Spleen (tissue), 11 donors: ENCODE measurements at regions not wholly inside any gene's neighbourhood (a gene's known extent, or its start where the extent isn't known, plus 50 kb on each side); places are given as distances from the start of the nearest gene placed in this dataset.

ENCODE experiments used
- DNase-seq: peaks from one replicate; pipeline ENCODE4 v3.0.0-alpha.2; 2020
- H3K27ac ChIP-seq, 8 donors: fragments of 200-600 bp; sonication (generic) in 7 of 8; 1 replicate in 4 of 8; 2 replicates in 4 of 8; pipeline versions ENCODE4 v1.5.0 to v1.8.0; 2016 to 2021; ENCODE audit warnings: inconsistent platforms in 4 of 8, mild to moderate bottlenecking in 4 of 8, moderate library complexity in 1 of 8
- H3K27me3 ChIP-seq, 7 donors: fragments of 200-600 bp; sonication (generic) in 6 of 7; replicated peaks in 1 of 7; 1 replicate in 4 of 7; 2 replicates in 3 of 7; pipeline versions ENCODE4 v1.5.0 to v1.8.0; 2016 to 2021; ENCODE audit warnings: inconsistent platforms in 3 of 7, mild to moderate bottlenecking in 1 of 7
- H3K36me3 ChIP-seq, 6 donors: fragments of 200-600 bp; sonication (generic) in 5 of 6; 1 replicate in 4 of 6; 2 replicates in 2 of 6; pipeline versions ENCODE4 v1.5.0 to v1.8.0; 2016 to 2021; ENCODE audit warnings: inconsistent platforms in 2 of 6
- H3K4me1 ChIP-seq, 6 donors: fragments of 200-600 bp; sonication (generic) in 5 of 6; 1 replicate in 3 of 6; 2 replicates in 3 of 6; pipeline versions ENCODE4 v1.5.0 to v1.8.0; 2016 to 2021; ENCODE audit warnings: inconsistent platforms in 3 of 6
- H3K4me3 ChIP-seq, 8 donors: fragments of 200-600 bp; sonication (generic) in 7 of 8; 1 replicate in 4 of 8; 2 replicates in 4 of 8; pipeline versions ENCODE4 v1.5.0 to v1.8.0; 2016 to 2021; ENCODE audit warnings: inconsistent platforms in 4 of 8, mild to moderate bottlenecking in 4 of 8, moderate library complexity in 2 of 8
- H3K9me3 ChIP-seq, 8 donors: fragments of 200-600 bp; sonication (generic) in 7 of 8; 1 replicate in 4 of 8; 2 replicates in 4 of 8; pipeline versions ENCODE4 v1.5.0 to v1.8.0; 2016 to 2021; ENCODE audit warnings: inconsistent platforms in 4 of 8
- CTCF ChIP-seq, 11 experiments: fragments of 200-600 bp in 7 of 11; fragments of 450-650 bp in 4 of 11; sonication (generic) in 4 of 11; IDR thresholded peaks in 8 of 11; conservative IDR thresholded peaks in 3 of 11; 1 replicate in 7 of 11; 2 replicates in 4 of 11; pipeline versions ENCODE4 v1.4.0 to v1.8.0; 2016 to 2021; ENCODE audit warnings: antibody characterized with exemption in 11 of 11, inconsistent platforms in 4 of 11, mild to moderate bottlenecking in 1 of 11
- POLR2A ChIP-seq, 3 donors: fragments of 450-650 bp; IDR thresholded peaks; one replicate each; pipeline ENCODE4 v1.5.1; 2017; ENCODE audit warnings: antibody characterized with exemption in 3 of 3, mild to moderate bottlenecking in 1 of 3
- POLR2AphosphoS5 ChIP-seq, 3 donors: sonication (generic); formaldehyde crosslinking; IDR thresholded peaks; one replicate each; pipeline ENCODE4 v1.5.1; 2017; ENCODE audit warnings: antibody characterized with exemption in 3 of 3
- WGBS, 5 donors: extraction: QIAGEN DNeasy Blood & Tissue Kit in 3 of 5; methylation state at CpG; one replicate each; pipeline versions ENCODE4 v1.1.5 to v1.1.7; 2013 to 2018; 5-methylcytosine and 5-hydroxymethylcytosine counted together
- intact Hi-C: fragments of 100-400 bp; cut with DNase I; formaldehyde crosslinking; loops from one replicate; pipeline ENCODE4 v1.15.0; 2023; ENCODE audit warnings: low total_unique reads
- donor health status: healthy with polysubstance abuse.
- donor health status: DM: no; HTN: no; CAD: no; lungs with moderate emphysema.
- donor health status: DM: no; HTN: no; CAD: no.
- donor health status: Bipolar disorder and iron deficiency.
- donor health status: healthy.
- donor health status: DM: no; HTN: no; CAD: no.
- donor health status: DM: yes; HTN: yes; CAD: no.

- Histone ChIP-seq H3K4me1 (no peaks in the 10 kb centered on the region), H3K4me3 (no peak overlapping the region), H3K9me3 (no peaks in the 10 kb centered on the region), H3K27me3 (no peaks in the 10 kb centered on the region), H3K27ac (no peak overlapping the region), H3K36me3 (no peaks in the 10 kb centered on the region)
- intact Hi-C loops, result no loop called here
- no peak for DNase-seq
- TF ChIP-seq POLR2A (IDR thresholded peaks at IDR 0.05), result no peak
- TF ChIP-seq POLR2AphosphoS5 (IDR thresholded peaks at IDR 0.05), result no peak
- TF ChIP-seq CTCF (IDR thresholded peaks at IDR 0.05 in 8 of 11, conservative IDR thresholded peaks at IDR 0.05 in 3 of 11), result no peak
These were observed 115.9 kb upstream of the EPHA3 start for GRCh38 chr3:88991496-88991895.

- no peak for DNase-seq
- no peak overlapping the region for H3K4me3 ChIP-seq
- H3K27ac ChIP-seq, result no peak overlapping the region
- 60 to 66% (median 63%) methylated on average over 3 of the region's 3 CpGs for WGBS, 5 donors
- H3K9me3 ChIP-seq, result peaks cover 0 to 19% (median 4%) of the 10 kb centered on the region in 8 donors
- H3K36me3 ChIP-seq, result no peaks in the 10 kb centered on the region
- H3K27me3 ChIP-seq, result no peaks in the 10 kb centered on the region
- intact Hi-C loops, result no loop called here
- H3K4me1 ChIP-seq, result no peaks in the 10 kb centered on the region
- TF ChIP-seq CTCF (IDR thresholded peaks at IDR 0.05 in 8 of 11, conservative IDR thresholded peaks at IDR 0.05 in 3 of 11), result no peak
- no peak for TF ChIP-seq POLR2AphosphoS5 (IDR thresholded peaks at IDR 0.05)
- no peak for TF ChIP-seq POLR2A (IDR thresholded peaks at IDR 0.05)
These were observed 110.7 kb upstream of the EPHA3 start for GRCh38 chr3:88996691-88997090.

GRCh38 chr3:88997260-88997659, 110.2 kb upstream of the EPHA3 start:
- no peaks in the 10 kb centered on the region for H3K4me1 ChIP-seq
- no peak for DNase-seq
- intact Hi-C loops, result no loop called here
- no peak for TF ChIP-seq CTCF (IDR thresholded peaks at IDR 0.05 in 8 of 11, conservative IDR thresholded peaks at IDR 0.05 in 3 of 11)
- no peak for TF ChIP-seq POLR2A (IDR thresholded peaks at IDR 0.05)
- no peak for TF ChIP-seq POLR2AphosphoS5 (IDR thresholded peaks at IDR 0.05)
- H3K27ac ChIP-seq, result no peak overlapping the region
- no peaks in the 10 kb centered on the region for H3K36me3 ChIP-seq
- WGBS, 5 donors, result 73 to 88% (median 87%) methylated on average over 3 of the region's 3 CpGs
- no peaks in the 10 kb centered on the region for H3K27me3 ChIP-seq
- peaks cover 0 to 19% (median 4%) of the 10 kb centered on the region in 8 donors for H3K9me3 ChIP-seq
- no peak overlapping the region for H3K4me3 ChIP-seq

GRCh38 chr3:89000886-89001285, 106.5 kb upstream of the EPHA3 start:
- H3K4me3 ChIP-seq, result no peak overlapping the region
- H3K36me3 ChIP-seq, result no peaks in the 10 kb centered on the region
- H3K9me3 ChIP-seq, result peaks cover 0 to 19% (median 4%) of the 10 kb centered on the region in 8 donors
- no peaks in the 10 kb centered on the region for H3K27me3 ChIP-seq
- WGBS, 5 donors, result 32 to 71% (median 51%) methylated on average over 1 of the region's 1 CpG
- DNase-seq, result no peak
- intact Hi-C loops, result no loop called here
- no peak overlapping the region for H3K27ac ChIP-seq
- TF ChIP-seq POLR2A (IDR thresholded peaks at IDR 0.05), result no peak
- TF ChIP-seq CTCF (IDR thresholded peaks at IDR 0.05 in 8 of 11, conservative IDR thresholded peaks at IDR 0.05 in 3 of 11), result no peak
- TF ChIP-seq POLR2AphosphoS5 (IDR thresholded peaks at IDR 0.05), result no peak
- H3K4me1 ChIP-seq, result no peaks in the 10 kb centered on the region
